Stimulated activated naive CD4-positive, alpha-beta T cell treated with Interleukin-2 at 50 U/mL for 16 hours (primary cell): ENCODE measurements at regions not wholly inside any gene's neighbourhood (a gene's known extent, or its start where the extent isn't known, plus 50 kb on each side); places are given as distances from the start of the nearest gene placed in this dataset.
"Not testable (repeated sequence)": the region's sequence is repeated elsewhere in the genome, so short reads cannot be mapped to it uniquely, and the experiment has no call there.

Source experiments
- DNase-seq: peaks from one replicate; lab custom pipeline; 2025; lab: John Stamatoyannopoulos, UW

DNA sequence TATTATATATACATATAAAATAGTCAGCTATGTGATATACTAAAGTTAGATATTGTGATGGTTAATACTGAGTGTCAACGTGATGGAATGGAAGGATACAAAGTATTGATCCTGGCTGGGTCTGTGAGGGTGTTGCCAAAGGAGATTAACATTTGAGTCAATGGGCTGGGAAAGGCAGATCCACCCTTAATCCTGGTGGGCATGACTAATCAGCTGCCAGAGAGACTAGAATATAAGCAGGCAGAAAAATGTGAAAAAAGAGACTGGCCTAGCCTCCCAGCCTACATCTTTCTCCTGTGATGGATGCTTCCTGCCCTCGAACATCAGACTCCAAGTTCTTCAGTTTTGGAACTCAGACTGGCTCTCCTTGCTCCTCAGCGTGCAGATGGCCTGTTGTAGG is 321.6 kb upstream of the NT5E start:
- DNase-seq: not testable (repeated sequence)

DNA sequence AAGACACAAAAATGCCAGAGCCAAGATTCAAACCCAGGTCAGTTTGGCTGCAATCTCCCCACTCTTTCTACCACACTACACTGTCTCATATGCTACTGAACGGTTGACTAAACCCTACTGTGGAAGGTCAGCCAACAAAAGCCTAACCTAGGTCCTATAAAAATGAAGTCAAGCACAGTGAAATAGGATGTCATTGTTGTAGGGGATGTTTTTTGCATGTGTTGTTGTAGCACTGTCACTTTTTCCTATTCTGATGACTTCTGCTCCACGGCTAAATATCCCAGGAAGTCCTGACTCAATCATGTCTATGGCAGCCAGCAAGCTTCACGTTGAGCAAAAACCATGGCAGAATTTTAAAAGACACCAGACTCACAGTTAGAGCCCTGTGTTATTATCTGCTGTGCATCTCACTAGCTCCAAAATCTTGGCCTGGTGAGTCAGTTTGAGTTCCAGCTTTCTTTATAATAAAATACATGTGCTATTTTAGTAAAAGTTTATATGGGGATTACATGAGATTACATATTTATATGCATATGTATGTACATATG is 322.1 kb upstream of the NT5E start:
- no peak for DNase-seq

- no peak for DNase-seq
These were observed 322.8 kb upstream of the NT5E start for GRCh38 chr6:85127168-85127498.

DNA sequence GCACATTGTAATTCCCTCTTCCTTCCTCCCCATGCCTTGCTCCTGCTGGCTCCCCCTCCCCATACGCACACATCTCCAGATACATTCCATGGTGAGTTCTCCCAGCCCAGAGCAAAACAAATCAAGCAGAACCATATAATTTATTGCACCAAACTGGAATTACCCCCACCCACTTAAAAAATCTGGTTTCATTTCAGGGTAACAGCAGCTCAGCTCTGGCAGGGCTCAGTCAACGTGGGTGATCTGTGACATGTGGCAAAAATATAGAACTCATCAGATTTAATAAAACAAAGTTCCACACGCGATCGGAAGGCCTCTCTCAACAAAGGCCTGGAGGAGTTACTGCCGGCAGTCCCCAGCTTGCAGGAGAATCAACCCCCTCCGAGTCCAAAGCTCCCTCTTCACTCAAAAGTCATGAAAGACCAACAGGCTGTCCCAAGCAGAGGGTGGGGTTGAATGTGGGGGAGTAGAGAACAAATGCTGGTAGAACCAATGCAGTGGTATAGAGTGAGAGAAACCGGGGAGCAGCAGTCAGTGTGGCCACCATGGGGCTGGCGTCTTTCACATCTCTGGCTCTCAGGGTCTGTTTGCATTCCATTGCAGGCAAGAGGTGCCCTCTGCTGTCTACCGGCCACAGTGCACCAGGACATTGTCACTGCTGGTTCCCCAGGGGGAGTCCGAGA is 323.3 kb upstream of the NT5E start:
- no peak for DNase-seq

DNA sequence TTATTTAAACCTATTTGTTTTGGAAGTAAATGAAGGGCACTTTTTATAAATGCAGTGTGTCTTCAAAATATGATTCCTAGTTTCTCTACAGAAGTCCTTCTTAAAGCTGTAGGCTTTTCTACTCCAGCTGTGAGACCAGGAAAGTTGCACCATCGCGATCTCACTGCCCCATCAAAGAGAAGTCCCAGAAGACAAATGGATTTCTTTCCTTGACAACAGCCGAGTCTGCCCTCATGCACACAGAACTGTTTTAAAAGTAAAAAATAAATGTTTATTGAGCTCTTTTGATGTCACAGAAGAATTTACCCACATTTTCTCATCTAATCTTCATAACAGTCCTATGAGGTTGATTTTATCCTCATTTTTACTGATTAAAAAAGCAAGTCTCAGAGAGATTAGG is 324.4 kb upstream of the NT5E start:
- no peak for DNase-seq

DNA sequence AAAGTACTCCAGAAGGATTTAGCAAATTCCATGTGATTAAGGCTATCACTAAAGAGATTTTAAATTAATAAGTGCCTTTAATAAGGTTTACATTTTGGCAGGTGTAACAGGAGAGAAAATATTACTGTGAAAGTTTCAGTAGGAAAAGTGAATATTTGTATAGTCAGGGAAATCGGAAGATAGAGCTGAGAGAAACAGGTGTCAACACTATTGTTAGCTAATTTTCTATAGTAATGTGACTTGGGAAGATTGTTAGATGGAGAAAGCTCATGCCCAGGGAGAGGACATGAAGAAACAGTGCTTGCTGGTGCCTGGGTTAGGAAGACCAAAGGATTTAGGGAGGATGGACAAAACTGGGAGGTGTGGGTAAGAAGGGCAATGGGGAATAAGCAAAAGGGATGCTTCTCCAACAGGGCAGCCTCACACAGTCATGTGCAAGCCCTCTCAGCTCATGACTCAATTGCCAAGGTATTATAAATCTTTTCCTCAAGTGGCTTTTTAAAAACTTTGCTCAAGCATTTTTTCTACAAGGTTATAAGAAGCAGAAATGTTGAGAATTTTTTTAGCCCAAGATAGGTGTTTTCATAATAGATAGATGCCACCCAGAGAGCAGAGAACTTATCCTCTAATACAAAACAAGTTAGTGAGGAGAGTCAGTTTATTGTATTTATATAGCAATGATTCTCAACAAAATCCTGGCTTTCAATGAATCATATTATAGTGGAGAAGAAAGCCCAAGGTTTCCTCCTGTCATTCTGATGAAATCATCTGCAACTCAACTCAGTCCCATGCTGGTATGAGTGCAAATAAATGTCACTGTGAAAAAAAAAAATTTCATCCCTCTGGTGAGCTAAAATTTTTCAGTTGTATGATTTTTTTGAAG is 325.2 kb upstream of the NT5E start:
- DNase-seq: no peak

DNA sequence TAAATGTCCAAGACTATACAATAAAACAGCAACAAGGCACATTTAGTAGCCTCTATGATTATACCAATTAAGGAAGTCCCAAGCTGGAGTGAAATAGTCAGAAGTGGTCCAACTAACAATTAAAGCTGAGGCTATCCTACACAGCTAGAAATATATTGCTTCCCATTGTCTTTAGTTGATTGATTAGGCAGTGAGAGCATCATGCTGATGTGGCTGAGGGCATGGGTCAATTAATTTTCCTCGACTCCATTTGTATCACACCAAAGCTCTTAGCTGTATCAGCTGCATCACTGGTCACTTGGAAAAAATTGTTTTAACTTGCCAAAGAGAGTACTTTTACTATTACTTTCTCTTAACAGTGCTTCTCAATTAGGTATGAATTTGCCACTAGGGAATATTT is 328.7 kb upstream of the NT5E start:
- no peak for DNase-seq

DNA sequence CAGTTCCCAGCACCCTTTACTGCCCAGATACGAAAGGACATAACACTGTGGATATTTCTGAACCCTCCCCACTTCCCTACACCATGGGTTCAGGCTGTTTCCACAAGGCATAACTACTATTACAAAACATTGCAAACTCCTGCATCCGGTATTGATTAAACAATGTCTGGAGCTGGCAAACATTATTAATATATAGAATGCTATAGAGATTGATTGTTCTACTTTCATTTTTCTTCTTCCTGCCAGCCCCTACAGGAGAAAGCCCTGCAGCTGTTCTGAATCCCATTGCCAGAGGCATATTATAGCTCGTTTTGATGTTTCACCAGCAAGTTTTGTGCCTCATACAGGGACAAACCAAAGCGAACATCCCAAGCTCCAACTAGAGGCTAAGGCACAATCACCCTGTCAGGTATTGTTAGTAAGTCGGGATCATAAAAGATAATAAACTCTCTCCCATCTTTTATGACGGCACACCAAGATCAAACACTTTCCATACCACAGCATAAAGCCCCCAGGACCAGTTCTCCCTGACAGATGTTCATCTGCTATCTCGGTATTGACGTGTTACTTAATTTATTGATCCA is 331.1 kb upstream of the NT5E start:
- no peak for DNase-seq

- no peak for DNase-seq
These were observed 331.6 kb upstream of the NT5E start for GRCh38 chr6:85118233-85118632.

GRCh38 chr6:85116475-85116874 is 333.4 kb upstream of the NT5E start:
- DNase-seq: no peak

DNA sequence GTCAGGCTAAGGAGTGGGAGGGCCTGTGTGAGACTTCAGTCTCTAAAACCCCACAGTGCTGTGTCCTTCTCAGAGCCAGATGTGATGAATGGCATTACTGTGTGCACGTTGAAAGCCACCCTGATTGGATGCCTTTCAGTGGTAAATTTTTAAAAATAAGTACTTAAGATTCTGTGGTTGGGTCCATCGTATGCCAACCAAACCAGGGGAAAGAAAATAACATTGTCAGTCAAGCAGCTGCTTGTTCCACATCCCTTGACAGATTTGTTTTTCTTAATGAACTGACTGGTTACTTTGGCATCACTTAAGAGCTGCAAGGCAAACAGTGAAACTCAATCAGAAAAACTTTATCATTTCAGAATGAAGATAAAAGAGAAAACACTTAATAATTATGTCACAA is 334.0 kb upstream of the NT5E start:
- no peak for DNase-seq

DNA sequence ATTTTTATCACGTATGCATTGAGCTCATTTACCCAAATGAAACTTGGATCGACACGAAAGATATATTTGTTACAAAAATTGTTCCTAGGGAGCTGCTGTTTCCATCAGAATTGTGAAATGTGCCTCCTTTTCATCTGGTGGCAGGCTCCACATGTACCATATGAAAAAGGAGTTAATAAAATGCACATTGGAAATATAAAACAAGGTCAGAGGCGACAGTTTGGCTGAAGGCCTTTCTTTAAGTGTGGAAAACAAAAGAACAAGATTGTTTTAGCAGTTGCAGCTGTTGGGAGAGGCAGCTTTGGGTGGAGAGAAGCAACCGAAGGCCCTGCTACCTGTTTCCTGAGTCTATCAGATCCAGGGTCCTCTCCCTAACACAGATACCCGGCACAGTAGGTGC is 334.5 kb upstream of the NT5E start:
- DNase-seq: no peak

DNA sequence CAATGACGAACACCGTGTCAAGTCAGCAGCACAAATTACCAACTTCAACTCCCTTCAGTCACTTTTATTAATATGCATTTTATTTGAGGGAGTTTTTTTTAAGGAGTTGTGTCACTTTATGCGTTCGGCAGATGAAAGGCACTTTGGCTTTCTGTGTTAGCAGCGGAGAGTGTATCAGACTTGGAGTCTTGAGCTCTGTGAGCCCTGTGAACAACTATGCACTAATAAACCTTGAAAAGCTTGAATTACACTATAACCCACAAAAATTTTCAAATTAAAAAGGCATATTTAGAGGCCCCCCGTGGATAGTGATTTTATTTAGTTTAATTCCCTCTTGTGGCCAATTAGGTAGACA is 335.3 kb upstream of the NT5E start:
- DNase-seq: no peak

GRCh38 chr6:85113934-85114580 is 335.8 kb upstream of the NT5E start:
- DNase-seq: no peak

- DNase-seq: no peak
These were observed 337.3 kb upstream of the NT5E start for GRCh38 chr6:85112540-85112939.

GRCh38 chr6:85111481-85112011 is 338.3 kb upstream of the NT5E start:
- DNase-seq: no peak

DNA sequence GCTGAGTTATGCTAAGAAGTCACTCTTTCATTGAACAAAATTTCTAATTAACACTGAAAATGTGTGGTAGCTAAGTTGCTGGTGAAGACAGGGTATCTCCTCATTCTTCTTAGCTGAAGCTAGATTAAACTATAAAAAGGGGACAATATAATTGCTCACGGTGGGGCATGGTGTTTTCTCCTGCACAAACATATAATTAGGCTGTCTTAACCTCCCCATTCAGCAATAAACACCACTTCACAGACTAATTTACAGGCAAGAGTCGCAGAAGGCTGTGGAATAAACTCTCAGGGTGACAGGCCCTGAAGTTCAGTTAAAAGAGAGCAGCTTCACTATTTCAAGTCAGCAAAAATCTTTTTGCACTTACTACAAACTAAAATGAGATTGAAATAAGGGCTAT is 338.9 kb upstream of the NT5E start:
- no peak for DNase-seq

- DNase-seq: no peak
These were observed 342.2 kb upstream of the NT5E start for GRCh38 chr6:85107701-85108100.

GRCh38 chr6:85096976-85097375 is 332.6 kb upstream of the TBX18 start:
- no peak for DNase-seq

DNA sequence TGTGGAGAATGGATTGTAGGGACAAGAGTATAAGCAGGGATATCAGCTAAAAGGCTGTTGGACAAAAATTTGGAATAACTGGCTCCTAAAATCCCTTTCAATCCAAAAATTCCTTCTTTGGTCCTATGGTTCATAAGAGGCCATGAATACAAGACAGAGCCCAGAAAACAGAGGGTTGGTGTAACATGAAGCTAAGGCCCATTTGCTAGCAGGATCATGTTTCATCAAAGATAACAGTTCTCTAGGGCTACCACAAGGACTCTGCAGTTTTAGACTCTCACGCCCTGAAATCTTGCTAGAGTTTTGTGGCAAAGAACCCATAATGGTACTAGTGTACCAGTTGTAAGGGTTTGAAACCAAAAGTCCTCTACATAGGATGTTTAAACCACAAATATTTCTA is 327.8 kb upstream of the TBX18 start:
- no peak for DNase-seq

- no peak for DNase-seq
These were observed 324.9 kb upstream of the TBX18 start for GRCh38 chr6:85089255-85089654.

DNA sequence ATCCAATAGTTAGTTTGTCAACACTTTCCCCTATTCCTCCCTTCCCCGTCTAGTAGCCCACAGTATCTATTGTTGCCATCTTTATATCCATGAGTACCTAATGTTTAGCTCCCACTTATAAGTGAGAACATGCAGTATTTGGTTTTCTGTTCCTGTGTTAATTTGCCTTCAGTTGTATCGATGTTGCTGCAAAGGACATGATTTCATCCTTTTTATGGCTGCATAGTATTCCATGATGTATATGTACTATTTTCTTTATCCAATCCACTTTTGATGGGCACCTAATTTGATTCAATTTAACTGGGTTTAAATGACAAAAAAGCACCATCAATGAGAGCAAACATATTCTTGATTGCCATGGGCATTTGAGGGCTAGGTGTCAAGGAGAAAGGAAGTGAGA is 321.5 kb upstream of the TBX18 start:
- DNase-seq: no peak
